ENCODE measurements at regions not wholly inside any gene's neighbourhood (a gene's known extent, or its start where the extent isn't known, plus 50 kb on each side); places are given as distances from the start of the nearest gene placed in this dataset.

DNA sequence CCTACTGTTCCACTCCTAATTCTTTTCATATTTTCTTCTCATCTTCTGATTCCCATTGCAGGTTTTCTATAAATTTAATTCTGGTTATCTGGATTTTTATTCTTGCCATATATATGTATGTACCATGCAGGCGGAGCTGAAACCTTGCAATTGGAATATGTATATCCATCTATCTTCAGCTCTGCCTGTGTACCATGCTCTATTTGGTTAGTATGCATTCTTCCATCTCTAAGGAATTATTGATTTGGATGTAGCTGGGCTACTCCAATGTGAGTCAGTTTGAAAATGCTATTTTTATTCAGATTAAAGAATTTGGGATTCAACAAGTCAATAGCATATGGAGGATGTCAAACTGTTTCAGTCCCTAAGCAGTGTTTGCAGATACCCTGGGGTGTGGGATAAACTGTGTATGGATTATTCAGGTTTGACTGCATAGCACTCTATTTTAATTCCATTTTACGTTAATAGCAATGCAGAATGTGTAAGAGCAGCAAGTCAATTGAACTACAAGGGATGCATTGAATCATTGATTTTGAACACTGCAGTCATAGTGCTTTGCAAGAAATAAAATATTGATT lies 528.1 kb upstream of the FZD8 start:
- Histone ChIP-seq H3K9me3 (ENCODE audit: control insufficient read depth in 1 of 2, insufficient read depth in 1 of 2, low read depth in 1 of 2, low read length in 2 of 2) (peaks cover 0 to 18% of the 10 kb centered on the region in 2 experiments; a peak in 2 of 4 replicates), H3K4me2 (ENCODE audit: low read length) (no peak overlapping the region), H3K27ac (ENCODE audit: low read depth, low read length) (no peak overlapping the region), H3K36me3 (ENCODE audit: control insufficient read depth in 1 of 2, insufficient read depth in 2 of 2, low read length in 2 of 2) (no peaks in the 10 kb centered on the region), H3K9me2 (ENCODE audit: insufficient read depth) (no peaks in the 10 kb centered on the region), H2AFZ (ENCODE audit: low read depth, low read length, poor library complexity, severe bottlenecking) (no peak overlapping the region), H3K79me2 (ENCODE audit: insufficient read depth, low read length) (no peaks in the 10 kb centered on the region), H3K27me3 (ENCODE audit: insufficient read depth, low read length) (no peaks in the 10 kb centered on the region), H4K20me1 (ENCODE audit: insufficient read depth) (no peaks in the 10 kb centered on the region), H3K9ac (ENCODE audit: low read length) (no peak overlapping the region), H3K4me1 (ENCODE audit: control insufficient read depth in 1 of 2, insufficient read depth in 2 of 2, low read length in 2 of 2) (no peaks in the 10 kb centered on the region), H3K4me3 (replicated peaks in 1 of 2; ENCODE audit: low read depth in 1 of 2, low read length in 2 of 2) (no peak overlapping the region)
- intact Hi-C loops (cut with micrococcal nuclease): no loop called here
- TF ChIP-seq EZH2phosphoT487 (IDR thresholded peaks at IDR 0.05; ENCODE audit: borderline replicate concordance): no peak
- no peak for TF ChIP-seq CBX3 (IDR thresholded peaks at IDR 0.05; ENCODE audit: low read depth)
- TF ChIP-seq FOSL1 (IDR thresholded peaks at IDR 0.05; ENCODE audit: low read depth): no peak
- TF ChIP-seq POLR2AphosphoS5 (IDR thresholded peaks at IDR 0.05; ENCODE audit: low read depth, low read length): no peak
- no peak for TF ChIP-seq ZFX (IDR thresholded peaks at IDR 0.05)
- TF ChIP-seq, protein P1, sequence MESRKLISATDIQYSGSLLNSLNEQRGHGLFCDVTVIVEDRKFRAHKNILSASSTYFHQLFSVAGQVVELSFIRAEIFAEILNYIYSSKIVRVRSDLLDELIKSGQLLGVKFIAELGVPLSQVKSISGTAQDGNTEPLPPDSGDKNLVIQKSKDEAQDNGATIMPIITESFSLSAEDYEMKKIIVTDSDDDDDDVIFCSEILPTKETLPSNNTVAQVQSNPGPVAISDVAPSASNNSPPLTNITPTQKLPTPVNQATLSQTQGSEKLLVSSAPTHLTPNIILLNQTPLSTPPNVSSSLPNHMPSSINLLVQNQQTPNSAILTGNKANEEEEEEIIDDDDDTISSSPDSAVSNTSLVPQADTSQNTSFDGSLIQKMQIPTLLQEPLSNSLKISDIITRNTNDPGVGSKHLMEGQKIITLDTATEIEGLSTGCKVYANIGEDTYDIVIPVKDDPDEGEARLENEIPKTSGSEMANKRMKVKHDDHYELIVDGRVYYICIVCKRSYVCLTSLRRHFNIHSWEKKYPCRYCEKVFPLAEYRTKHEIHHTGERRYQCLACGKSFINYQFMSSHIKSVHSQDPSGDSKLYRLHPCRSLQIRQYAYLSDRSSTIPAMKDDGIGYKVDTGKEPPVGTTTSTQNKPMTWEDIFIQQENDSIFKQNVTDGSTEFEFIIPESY (IDR thresholded peaks at IDR 0.05; ENCODE audit: extremely low read depth, insufficient replicate concordance, low read length): no peak
- TF ChIP-seq TCF7L2 (IDR thresholded peaks at IDR 0.05; ENCODE audit: borderline replicate concordance, extremely low read depth, insufficient read depth, insufficient read length): no peak
- no peak for TF ChIP-seq RAD21 (IDR thresholded peaks at IDR 0.05; ENCODE audit: low read depth)
- TF ChIP-seq ELF1 (IDR thresholded peaks at IDR 0.05; ENCODE audit: borderline replicate concordance, low read depth): no peak
- TF ChIP-seq CTCF (IDR thresholded peaks at IDR 0.05 in 2 of 3, conservative IDR thresholded peaks at IDR 0.05 in 1 of 3; ENCODE audit: borderline replicate concordance in 1 of 3, insufficient read depth in 1 of 3, low read depth in 2 of 3, low read length in 2 of 3): no peak
- TF ChIP-seq, protein P2, sequence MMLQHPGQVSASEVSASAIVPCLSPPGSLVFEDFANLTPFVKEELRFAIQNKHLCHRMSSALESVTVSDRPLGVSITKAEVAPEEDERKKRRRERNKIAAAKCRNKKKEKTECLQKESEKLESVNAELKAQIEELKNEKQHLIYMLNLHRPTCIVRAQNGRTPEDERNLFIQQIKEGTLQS (IDR thresholded peaks at IDR 0.05): no peak
- no peak for TF ChIP-seq SIN3A (IDR thresholded peaks at IDR 0.05; ENCODE audit: low read depth)
- no peak for TF ChIP-seq MAX (IDR thresholded peaks at IDR 0.05)
- BruUV-seq (replicated peaks): no TSS peak
- POLR2A ChIA-PET: no interaction called here
- ATAC-seq (no peak), DNase-seq (ENCODE audit: low read depth, low spot score) (no peak)
- RAD21 ChIA-PET (ENCODE audit: low non-redundant PET in 1 of 2, low total read pairs in 2 of 2, uncharacterized antibody in 2 of 2, unreplicated experiment in 2 of 2): no interaction called here
- CTCF ChIA-PET: no interaction called here
